ENCODE measurements at regions not wholly inside any gene's neighbourhood (a gene's known extent, or its start where the extent isn't known, plus 50 kb on each side); places are given as distances from the start of the nearest gene placed in this dataset.

DNA sequence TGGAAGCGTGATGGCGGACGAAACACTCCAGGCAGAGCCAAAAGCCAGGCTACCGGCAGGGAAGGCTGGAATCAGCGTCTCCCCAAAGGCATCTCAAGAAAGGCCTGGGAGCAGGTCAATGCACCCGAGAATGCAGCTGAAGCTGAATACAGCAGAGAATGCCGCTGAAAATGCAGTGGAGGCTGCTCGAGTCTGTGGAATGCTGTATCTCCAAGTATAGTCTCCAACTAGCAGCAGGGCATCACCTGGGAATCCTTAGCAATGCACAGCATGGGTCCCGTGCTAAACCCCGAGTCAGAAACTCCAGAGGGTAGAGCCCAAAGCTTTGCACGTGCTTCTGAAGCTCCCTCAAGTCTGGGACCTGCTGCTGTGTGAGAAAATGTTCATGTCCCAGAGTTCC lies 191.1 kb upstream of the ALKAL2 start:
- no peak for DNase-seq

DNA sequence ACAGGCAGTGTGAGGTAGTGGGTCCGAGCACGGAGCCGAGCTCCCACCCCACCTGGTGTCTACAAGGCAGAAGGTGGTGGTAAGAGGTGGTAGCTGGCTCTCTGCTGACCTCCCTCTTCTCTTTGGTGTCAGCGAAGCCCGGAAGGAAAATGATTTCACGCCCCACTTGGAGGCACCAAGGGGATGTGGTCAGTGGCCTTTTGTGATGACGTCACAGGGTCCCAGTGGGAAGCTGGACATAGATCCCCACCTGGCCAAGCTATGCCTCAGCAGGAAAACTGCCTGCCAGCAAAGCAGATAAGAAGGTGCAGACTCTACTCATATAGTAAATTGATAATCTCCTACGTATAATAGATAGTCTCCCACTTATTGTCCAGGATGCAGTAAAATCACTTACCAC lies 183.7 kb upstream of the ALKAL2 start:
- no peak for DNase-seq

DNA sequence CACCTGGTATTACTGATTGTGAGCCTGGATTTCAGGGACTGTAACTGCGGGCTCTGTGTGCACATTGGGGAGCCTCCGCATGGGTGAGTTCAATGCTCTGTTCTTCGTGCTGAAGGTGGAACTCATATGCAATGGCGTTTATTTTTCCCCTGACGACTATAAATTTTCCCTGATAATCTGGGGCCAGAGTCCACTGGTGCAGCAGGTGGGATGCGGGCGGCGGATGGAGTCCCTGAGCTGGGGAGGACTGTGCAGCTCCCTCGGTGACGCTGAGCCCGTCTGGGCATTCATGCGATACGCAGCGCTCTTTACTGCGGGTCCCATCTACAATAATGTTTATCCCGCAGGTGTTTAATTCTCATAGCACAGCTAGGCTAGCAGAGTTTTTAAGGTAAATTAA lies 181.6 kb upstream of the ALKAL2 start:
- no peak for DNase-seq

DNA sequence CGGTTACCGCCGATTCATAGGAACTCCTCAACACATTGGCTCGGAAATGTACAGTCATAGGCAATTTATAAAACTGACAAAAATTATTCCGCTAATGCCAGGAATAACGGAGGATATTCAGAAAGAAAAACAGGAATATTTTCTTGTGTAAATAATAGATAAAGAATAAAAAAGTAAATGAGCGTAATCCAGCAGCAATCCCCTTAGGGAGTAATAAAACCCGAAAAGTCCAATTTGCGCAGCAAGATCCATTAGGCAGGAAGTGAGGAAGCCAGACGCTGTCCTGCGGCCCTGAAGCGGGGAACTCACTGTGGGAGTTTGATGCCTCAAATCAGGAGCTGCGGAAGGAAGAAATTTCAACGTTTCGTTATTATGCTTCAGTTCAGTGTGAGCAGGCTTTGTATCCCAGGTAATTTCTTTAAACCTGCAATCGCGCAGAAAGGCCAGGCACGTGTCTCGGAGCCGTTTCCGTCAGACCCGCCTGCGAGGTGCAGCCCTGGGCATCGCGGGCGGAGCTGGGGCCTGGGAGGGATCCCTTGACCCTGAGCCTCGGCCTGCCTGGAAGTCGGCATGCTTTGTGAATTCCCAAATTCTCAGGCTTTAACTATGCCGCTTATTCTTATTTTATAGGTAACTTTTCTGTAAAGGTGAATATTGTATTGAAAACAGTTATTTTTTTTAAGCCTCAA lies 180.9 kb upstream of the ALKAL2 start:
- no peak for DNase-seq

DNA sequence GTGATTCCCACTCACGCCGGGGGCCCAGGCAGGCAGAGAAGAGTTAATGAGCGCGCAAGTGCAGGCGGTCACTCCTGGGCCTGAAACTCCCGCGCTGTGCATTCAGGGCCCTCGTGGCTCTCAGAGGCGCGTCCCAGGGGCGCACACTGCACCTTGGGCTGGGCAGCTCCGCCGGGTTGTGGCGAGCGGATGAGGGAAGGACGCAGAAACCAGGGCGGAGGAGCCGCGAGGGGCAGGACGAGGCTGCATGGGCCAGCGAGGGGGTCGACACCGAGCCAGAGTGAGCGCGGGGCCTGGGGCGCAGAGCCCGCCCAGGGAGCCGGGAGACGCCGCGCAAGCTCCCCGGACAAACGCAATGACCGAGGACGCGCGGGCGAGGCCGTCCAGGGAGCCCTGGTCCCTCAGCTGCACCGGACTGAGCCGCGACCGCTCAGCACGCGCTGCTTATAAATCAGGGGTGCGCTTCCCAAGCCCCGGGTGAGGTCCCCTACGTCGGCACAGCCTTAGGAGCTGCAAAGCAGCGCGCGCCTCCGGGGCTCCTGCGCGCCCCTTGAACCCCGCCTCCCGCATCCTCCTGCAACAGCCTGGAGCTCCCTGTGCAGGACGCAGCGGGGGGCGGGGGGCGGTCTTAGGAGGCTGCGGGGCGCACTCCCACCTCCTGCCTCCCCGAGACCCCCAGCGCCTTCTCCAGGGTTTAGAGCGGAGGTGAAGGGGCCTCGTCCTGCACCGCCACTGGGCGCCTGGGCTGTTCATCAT lies 180.2 kb upstream of the ALKAL2 start:
- DNase-seq: no peak

DNA sequence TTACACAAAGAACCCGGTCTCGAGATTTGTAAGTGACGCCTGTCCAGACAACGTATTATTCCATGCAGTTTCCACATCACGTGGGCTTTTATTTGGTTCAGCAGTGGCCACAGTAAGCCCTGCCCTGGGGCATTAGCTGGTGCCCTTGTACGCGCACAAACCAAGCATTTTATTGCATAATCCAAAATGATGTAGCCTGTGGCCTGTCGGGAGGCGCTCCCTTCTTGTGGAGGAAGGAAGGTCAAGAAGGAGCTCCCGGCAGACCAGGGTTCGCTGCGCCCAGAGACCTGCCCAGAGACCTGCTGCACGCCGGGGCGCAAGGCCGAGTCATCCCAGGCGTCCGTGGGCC lies 179.6 kb upstream of the ALKAL2 start:
- no peak for DNase-seq

DNA sequence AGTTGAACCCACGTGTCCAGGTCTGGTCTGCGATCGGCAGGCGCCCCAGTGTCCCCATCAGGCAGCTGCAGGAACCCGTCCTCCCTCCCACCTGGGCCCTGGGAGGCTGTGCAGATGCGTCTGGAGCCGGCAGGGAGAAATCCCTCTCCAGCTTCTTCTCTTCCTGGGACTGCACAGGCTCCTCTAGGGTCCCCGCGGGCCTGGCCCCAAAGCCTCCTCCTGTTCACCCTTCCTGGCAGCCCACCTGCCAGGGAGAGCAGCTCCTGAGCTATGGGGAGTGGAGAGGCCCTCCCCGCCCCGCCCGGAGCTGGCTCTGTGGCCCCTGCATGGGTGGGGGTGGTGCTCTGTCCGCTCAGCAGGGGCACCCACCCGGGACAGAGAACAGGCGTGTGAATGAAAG lies 179.2 kb upstream of the ALKAL2 start:
- no peak for DNase-seq

DNA sequence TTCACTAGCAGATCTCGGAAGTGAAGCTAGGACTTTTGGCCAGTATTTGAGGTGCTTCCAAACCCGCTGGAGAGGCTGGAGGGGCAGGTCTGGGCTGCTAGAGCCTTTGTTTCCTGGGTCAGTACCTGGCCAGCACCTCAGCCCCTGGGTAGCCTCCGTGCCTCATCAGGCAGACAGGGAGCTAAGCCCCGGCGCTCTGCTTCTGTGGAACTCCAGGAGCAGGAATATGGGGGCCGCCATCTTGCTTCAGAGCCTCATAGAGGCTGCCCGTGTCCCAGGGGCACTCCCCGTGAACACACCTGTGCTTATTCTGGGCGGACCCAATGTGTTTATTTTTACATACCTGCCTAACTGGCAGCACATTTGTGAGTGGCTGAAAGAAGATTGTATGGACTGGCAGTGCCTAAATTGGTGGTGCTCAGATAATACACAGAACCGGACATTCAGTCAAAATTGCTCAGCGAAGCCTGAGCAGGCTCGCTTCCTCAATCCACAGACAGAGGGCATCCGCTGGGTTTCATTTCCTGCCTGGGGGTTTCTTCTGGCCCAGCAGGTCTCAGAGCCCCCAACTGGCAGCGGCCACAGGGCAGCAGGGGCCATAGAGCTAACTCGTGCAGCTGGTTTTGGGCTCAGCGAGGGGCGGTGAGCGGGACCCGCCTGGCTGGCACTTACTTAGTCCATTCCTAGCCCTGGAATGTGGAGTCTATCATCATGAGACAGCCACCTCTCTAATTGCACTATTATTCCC lies 176.8 kb upstream of the ALKAL2 start:
- no peak for DNase-seq

DNA sequence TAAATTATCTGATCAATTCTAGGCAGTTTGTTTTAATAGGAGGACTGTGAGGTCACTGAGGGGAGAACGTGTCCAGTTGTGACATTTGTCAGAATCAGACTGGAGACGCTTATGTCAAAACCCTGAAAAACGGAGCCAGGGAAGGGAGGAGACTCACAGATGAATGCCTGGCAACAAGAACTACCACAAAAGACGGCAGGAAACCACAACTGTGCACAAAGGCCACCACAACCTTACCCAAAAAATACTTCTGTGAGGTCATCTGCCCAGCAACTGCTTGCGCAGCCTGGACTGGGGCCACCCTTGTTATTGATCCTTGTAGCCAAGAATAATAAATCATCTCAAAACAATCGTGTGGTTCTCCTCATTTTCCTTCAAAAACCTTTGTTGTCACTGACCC lies 173.0 kb upstream of the ALKAL2 start:
- DNase-seq: no peak

DNA sequence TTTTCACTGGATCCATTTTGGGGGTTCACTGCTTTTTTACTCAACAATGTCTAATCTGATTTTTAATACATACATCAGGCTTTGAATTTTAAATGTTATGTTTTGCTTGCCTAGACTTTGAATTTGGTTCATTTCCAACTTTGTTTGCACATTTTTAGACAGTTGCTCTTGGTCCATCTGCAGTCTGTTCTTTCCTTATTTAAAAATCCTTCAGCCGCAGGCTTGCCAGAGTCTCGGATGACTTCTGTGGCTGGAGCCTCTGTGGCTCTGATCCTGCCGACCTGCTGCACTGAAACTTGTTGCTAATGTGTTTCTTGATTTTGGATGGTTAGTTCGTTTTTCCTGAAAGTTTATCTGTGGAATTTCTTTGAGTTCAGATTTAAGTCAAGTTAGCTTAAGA lies 172.0 kb upstream of the ALKAL2 start:
- no peak for DNase-seq

DNA sequence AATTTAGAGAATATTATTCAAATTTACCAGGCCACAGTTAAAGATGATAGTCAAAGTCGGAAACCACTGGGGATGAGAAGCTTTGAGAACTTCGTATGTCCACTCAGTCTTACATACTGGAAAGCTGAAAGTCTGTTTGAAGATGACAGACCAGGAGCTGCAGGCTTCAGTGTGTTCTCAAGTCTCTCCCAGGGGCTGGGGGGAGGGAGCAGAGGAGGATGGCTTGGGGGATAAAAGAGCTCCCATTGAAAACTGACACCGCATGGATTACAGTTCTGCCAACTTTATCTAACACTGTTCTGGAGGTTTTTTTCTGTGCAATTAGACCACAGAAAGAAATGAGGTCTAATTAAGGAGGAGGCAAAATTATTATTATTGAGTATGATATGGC lies 170.5 kb upstream of the ALKAL2 start:
- no peak for DNase-seq

DNA sequence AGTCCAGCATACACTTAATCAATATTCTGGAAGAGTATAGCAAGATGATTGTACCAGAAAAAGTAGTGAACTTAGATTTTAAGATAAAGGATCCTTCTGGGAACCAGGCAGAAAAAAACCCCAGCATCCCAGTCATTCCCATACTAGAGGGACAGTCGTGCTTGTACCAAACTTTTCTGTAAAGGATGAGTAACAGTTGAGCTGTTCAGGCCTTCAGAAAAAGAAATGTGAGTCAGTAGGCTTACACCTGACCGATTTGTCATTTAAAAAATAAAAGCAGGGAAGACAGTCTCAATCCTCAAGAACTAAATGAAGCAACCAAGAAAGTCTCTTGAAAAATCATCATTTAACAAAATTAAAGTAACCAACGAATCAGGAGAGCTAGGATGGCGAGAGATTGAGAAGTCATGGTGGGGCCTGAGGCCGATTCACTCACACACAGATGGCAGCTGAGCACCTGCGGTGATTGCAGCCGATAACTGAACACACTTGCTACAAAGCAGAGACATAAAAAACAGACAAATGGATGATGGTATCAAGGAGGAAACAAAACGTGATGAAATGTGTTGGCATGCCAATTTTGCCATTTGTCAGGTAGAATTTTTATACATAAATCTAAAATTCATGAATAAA lies 170.0 kb upstream of the ALKAL2 start:
- no peak for DNase-seq

DNA sequence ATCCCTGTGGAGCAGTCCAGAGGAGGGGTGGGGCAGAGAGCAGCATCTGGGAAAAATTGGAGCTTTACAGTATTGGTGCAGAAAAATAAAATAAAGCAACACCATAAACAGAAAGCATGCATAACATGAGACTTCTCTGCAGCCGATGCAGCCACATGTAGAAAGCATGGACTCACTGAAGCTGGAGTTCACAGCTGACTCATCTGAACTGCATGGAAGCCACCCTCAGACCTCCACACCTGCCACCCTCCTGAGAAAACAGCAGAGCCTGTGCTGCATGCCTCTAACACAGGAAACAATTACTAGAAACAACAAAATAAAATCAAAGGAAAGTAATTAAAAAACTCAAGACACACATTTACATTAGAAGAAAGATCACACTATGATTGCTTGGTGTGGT lies 169.4 kb upstream of the ALKAL2 start:
- no peak for DNase-seq

DNA sequence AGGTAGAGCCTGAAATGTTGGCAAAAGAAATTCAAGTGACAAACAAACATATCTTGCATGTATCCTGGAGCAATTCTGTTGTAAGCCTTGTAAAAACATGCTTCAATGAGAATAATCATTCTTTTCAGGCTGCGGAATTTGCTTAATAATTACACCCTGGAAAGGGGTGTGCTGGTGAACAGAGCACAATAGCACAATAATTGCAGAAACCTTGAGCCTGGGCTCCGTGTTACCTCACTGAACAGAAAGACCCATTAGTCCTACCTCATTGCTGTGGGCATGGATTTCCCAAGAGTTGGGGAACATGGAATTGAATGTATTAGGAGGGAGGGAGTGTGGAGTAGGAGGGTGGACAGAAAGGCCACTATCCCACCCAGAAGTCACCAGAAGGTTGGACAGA lies 168.0 kb upstream of the ALKAL2 start:
- DNase-seq: no peak

DNA sequence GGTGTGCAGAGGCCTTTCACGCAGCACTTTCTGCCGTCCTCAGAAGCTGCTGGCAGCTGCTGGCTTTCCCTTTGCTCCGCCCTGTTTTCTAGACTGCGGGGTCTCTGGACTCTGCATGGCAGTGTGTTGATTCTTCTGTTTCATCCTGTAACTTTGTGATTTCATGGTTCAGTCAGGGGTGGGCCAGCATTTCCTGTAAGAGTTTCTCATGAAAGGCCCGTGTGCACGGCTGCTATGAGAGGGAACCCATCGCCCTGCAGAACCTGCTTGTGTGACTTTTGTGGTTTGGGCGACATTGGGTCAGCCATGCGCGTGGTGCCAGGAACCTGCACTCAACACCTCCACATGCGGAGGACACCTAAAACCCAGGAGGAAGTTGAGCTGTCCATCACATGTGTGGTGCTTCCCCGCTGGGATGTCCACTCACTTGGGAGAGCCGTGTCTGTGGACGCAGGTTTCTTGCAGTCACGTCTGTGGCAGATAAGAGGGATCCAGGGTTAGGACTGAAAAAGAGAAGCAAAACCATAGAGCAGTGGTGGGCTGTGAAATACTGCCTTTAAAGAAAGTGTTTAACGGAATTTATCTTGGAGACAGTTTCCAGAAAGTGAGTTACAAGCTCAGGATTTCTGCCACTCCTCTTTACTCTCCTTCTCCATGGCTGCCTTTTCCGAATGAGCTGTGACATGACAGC lies 167.3 kb upstream of the ALKAL2 start:
- DNase-seq: no peak

DNA sequence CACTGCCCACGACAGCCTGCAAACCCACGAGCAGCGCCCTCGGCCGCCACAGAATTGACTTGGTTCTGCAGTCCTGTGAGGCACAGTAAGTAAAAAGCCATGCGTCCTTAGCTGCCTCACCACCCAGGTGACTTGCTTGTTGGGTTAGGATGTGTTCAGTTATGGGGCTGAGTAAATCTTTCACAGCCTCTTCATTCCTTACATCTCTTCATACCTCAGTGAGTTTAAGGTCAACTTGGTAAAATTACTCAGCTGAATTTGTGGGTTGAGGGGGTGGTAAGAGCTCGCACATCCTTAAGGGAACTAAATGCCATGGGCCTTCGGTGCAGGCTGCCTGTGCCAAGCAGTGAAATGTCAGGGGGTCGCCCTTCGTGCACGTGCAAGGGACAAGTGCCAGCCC lies 165.2 kb upstream of the ALKAL2 start:
- no peak for DNase-seq

DNA sequence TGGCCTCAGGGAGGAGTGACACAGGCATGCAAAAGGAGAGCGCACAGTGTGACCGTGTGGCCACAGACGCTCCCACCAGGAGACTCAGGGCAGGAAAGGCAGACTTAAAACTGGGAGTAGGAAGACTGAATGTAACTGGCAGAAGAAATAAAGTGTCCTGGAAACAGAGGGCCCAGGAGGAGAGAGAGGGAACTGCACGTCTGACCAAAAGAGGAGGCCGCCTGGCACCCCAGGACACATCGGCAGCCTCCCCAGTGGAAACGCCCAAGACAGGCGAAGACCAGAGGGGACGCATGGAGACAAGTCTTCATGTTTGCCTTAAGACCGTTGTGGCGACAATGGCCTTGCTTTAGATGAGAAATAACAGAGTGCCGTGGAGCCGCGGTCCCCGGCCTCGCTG lies 163.6 kb upstream of the ALKAL2 start:
- no peak for DNase-seq

DNA sequence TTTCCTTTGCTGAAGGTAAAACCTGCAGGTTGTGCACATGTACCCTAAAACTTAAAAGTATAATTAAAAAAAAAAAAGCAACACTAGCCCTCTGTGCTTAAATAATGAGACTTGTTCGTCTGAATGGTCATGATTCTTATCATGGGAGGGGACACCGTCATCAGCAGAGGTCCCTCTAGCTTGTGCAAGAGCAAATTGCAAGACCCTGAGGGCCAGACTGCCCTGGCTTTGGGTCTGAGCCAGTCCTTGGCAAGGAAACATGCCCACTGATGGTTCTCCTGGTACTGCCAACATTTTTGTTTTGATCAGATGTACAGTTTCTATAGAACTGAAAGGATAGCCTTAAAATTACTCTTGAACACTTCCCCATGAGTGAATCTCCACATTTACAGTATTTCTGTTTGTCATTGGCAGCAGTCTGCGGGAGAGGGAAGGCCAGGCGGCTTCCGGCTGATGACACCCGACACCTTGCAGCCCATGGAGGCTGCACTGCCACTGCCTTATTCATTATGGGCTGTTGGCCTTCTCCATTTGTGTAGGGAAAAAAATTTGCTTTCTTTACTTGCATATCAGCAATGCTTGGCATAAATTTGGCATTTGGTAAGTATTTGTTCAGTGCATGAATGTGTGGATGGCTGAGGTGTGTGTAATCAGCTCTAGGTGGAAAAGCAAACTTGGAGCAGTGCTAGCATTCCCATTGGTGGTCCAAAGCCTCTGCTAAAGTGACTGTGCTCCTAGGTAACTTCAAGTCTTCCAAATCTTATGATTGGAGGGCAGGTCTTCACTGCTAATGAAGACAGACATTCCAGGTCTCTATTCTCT lies 161.6 kb upstream of the ALKAL2 start:
- no peak for DNase-seq

DNA sequence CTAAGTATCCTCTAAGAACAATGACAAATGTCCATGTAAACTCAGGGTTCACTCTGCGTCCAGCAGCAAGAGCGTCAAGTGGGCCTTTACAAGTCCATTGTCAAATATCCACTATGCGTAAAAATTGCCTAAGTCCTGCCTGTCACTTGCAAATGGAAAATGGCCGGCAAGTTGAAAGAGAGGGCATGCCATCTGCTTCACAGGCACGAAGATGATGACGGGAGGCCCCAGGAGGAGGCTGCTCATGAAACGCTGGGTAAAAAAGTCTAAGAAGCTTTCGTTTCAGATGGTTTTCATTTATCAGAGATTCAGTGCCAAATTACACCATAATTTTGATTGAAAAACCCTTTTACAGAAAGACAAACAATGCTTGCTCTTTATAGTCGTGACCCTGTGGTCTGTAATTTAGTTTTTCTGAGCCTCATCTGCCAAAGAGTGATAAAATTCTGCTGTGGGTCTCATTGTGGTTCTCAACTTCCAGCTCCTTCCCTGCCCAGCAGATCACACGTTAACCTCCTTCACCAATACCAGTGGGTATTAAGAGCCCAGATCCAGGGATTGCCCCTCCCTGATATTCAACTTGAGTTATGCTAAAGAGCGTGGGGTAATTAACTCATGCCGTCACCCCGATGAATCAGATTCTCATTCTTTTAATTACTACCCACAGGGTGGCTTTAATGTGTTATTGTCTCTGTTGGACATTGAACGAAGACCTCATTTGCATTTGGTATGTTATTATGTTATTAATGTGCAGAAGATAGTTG lies 160.2 kb upstream of the ALKAL2 start:
- DNase-seq: no peak

DNA sequence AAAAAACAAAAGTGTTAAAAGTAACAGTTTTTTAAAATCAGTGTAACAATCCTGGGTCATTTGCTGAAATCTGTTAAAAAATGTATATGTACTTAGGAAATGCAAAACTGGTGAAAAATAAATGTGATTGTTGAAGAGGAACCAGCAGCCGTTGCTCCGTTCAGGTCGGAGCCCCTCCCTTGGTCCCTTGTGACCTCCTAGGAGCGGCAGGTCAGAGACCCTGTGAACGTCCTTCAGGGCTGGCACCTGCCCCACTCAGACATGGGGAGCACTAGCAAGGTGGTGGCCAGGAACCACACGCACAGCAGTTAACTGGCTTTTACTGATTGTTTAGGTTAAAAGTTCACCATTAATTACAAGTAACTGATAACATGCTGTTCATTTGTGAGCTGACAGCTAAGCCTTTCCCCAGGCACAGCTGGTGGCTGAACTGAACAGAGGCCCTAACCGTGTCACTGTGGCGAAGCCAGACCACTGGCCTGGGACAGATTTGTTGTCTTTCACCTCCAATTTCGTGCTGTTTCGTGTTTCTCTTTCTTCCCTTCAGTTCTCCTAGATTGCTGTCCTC lies 159.2 kb upstream of the ALKAL2 start:
- DNase-seq: no peak

DNA sequence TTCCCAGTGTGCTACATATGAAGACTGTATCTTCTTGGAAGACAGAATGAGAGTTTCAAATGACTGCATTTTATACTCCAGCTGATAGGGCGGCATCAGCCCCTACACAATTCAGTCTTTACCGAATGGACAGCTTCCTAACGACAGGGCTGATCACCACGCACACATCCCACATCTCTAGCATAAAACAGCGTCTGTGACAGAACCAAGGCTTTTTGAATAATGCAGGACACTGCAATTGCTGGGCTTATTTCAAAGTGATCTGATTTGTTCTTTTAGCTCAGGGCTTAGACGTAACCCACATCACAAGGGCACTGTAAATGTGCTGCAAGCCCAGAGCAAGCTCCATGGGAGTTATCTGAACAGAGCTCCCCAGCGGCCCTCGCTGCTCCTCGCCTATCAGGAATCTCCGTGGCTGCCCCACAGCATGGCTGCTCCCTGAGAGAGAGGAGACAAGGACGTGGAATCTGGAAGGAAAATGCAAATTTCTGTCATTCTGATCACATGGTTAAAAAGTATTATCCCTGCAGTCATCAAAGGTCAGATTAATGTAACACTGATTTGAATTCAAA lies 158.5 kb upstream of the ALKAL2 start:
- DNase-seq: no peak

Data from suppressor macrophage treated with lipopolysaccharide for 4 hours (primary cell).